ENCODE measurements at regions not wholly inside any gene's neighbourhood (a gene's known extent, or its start where the extent isn't known, plus 50 kb on each side); places are given as distances from the start of the nearest gene placed in this dataset.

DNA sequence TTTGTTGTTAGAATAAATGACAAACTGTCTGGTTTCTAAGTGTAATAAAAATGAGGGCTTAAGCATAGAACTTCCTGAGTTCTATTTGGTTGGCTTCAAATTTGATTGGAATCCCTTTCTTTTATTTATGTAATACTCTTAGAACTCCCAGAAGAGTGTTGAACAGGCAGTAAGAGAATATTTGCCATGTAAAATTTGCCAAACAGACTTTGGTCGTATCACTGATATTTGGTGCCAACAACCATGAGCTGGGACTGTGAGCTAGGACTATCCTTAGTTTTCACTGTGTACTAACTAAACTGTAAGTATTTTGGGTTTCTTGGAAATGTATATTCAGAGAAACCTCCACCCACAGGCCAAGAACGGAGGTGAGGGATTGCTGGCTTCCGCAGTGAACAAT, 971.2 kb upstream of the SOX9 start:
- Histone ChIP-seq H3K4ac (replicated peaks; ENCODE audit: insufficient read length, low read depth, low read length) (no peak overlapping the region), H2AK5ac (ENCODE audit: low read depth, low read length) (no peak overlapping the region), H4K20me1 (replicated peaks in 1 of 2; ENCODE audit: control insufficient read depth in 1 of 2, insufficient read depth in 2 of 2, low read length in 2 of 2) (no peaks in the 10 kb centered on the region), H3K9me3 (ENCODE audit: insufficient read depth in 2 of 2, low read depth in 1 of 2, low read length in 1 of 2) (no peaks in the 10 kb centered on the region), H3K79me2 (ENCODE audit: control insufficient read depth in 1 of 2, insufficient read depth in 2 of 2, low read length in 2 of 2) (no peaks in the 10 kb centered on the region), H4K8ac (ENCODE audit: extremely low read depth, insufficient read depth, low read length) (no peak overlapping the region), H3K56ac (replicated peaks; ENCODE audit: insufficient read length, low read depth, low read length) (no peak overlapping the region), H3K18ac (ENCODE audit: extremely low read depth, low read length) (no peak overlapping the region), H2BK15ac (ENCODE audit: low read length) (no peak overlapping the region), H2BK5ac (ENCODE audit: low read depth, low read length) (no peak overlapping the region), H3K4me1 (replicated peaks in 1 of 4; ENCODE audit: control insufficient read depth in 3 of 4, insufficient read depth in 4 of 4, low read length in 3 of 4) (no peaks in the 10 kb centered on the region), H3K23ac (ENCODE audit: insufficient read length) (no peak overlapping the region), H3K9ac (replicated peaks in 1 of 4; ENCODE audit: extremely low read depth in 1 of 4, low read depth in 3 of 4, low read length in 3 of 4) (no peak overlapping the region), H2BK12ac (ENCODE audit: low read depth, low read length) (no peak overlapping the region), H3K36me3 (ENCODE audit: control insufficient read depth in 2 of 4, insufficient read depth in 4 of 4, low read length in 3 of 4) (no peaks in the 10 kb centered on the region), H2AFZ (ENCODE audit: low read length) (no peak overlapping the region), H3K23me2 (ENCODE audit: low read depth, low read length) (0 out of 2 replicates have a peak, but pooled peaks cover 2% of the 10 kb centered on the region), H3K4me2 (ENCODE audit: insufficient read depth in 1 of 2, low read depth in 2 of 2, low read length in 2 of 2) (no peak overlapping the region), H3K27me3 (replicated peaks in 1 of 4; ENCODE audit: control insufficient read depth in 3 of 4, extremely low read depth in 1 of 4, insufficient read depth in 3 of 4, low read length in 3 of 4) (no peaks in the 10 kb centered on the region), H3K4me3 (ENCODE audit: extremely low read depth in 1 of 4, insufficient read depth in 2 of 4, low read depth in 3 of 4, low read length in 4 of 4) (no peak overlapping the region), H2BK120ac (replicated peaks; ENCODE audit: low read depth, low read length) (no peak overlapping the region), H4K91ac (replicated peaks; ENCODE audit: insufficient read length, low read length) (no peak overlapping the region), H3K14ac (ENCODE audit: insufficient read length) (no peak overlapping the region), H3K79me1 (ENCODE audit: low read depth, low read length) (no peaks in the 10 kb centered on the region), H4K5ac (ENCODE audit: insufficient read length, low read depth, low read length) (no peak overlapping the region), H2BK20ac (ENCODE audit: low read length) (no peak overlapping the region), H3K27ac (ENCODE audit: low read depth, low read length) (no peak overlapping the region)
- POLR2A ChIA-PET (ENCODE audit: partially characterized antibody), result no interaction called here
- TF ChIP-seq TAF1 (IDR thresholded peaks at IDR 0.05; ENCODE audit: low read depth, low read length), result no peak
- no peak for TF ChIP-seq POLR2AphosphoS5 (IDR thresholded peaks at IDR 0.05; ENCODE audit: low read depth, low read length)
- no peak for TF ChIP-seq BACH1 (IDR thresholded peaks at IDR 0.05; ENCODE audit: low read length)
- TF ChIP-seq TCF12 (IDR thresholded peaks at IDR 0.05; ENCODE audit: low read depth, low read length), result no peak
- no peak for TF ChIP-seq YY1 (IDR thresholded peaks at IDR 0.05; ENCODE audit: low read depth, low read length)
- TF ChIP-seq HDAC2 (IDR thresholded peaks at IDR 0.05; ENCODE audit: borderline replicate concordance in 1 of 2, low read depth in 2 of 2, low read length in 2 of 2), result no peak
- TF ChIP-seq, protein P1, sequence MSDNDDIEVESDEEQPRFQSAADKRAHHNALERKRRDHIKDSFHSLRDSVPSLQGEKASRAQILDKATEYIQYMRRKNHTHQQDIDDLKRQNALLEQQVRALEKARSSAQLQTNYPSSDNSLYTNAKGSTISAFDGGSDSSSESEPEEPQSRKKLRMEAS (IDR thresholded peaks at IDR 0.05), result no peak
- TF ChIP-seq NANOG (IDR thresholded peaks at IDR 0.05; ENCODE audit: insufficient read depth, low read depth, low read length, poor library complexity, severe bottlenecking), result no peak
- no peak for TF ChIP-seq SAP30 (IDR thresholded peaks at IDR 0.05; ENCODE audit: insufficient read depth, insufficient replicate concordance, low read length)
- no peak for TF ChIP-seq SP2 (IDR thresholded peaks at IDR 0.05; ENCODE audit: low read length)
- TF ChIP-seq GTF2F1 (IDR thresholded peaks at IDR 0.05; ENCODE audit: borderline replicate concordance, low read depth, low read length), result no peak
- no peak for TF ChIP-seq CTBP2 (IDR thresholded peaks at IDR 0.05; ENCODE audit: borderline replicate concordance, insufficient read depth, insufficient read length, low read length)
- WGBS, 2 experiments (ENCODE audit: extremely low coverage in 1 of 2, insufficient coverage in 1 of 2, insufficient read length in 1 of 2, insufficient replicate concordance in 2 of 2, low coverage in 1 of 2, low lambda C conversion rate in 2 of 2, missing lambda C conversion rate in 1 of 2), result 96% methylated on average over 3 of the region's 3 CpGs; no CpG with 5 or more reads in 1 of the 2 experiments
- CTCF ChIA-PET (ENCODE audit: partially characterized antibody), result interaction anchor here (0.6 kb wide), 1 partner anchor 10 kb away, joined by 3 read pairs; no protein-coding TSS in a partner anchor
- DNase-seq (ENCODE audit: low read depth in 1 of 2, low spot score in 2 of 2), result no peak
- no peak for FAIRE-seq
